SU-DHL-6 (cell line): ENCODE measurements at regions not wholly inside any gene's neighbourhood (a gene's known extent, or its start where the extent isn't known, plus 50 kb on each side); places are given as distances from the start of the nearest gene placed in this dataset.
"Not testable (repeated sequence)": the region's sequence is repeated elsewhere in the genome, so short reads cannot be mapped to it uniquely, and the experiment has no call there.

ENCODE experiments used
- H2AFZ ChIP-seq: fragments of 200-600 bp; sonication (generic); 2 replicates; pipeline ENCODE4 v1.6.1; 2014; ENCODE audit warnings: low read depth, mild to moderate bottlenecking, moderate library complexity, mixed read lengths, antibody characterized with exemption, low read length; ENCODE audit not compliant: severe bottlenecking
- H3F3A ChIP-seq: fragments of 200-600 bp; shearing (Covaris generic); 2 replicates; pipeline ENCODE4 v1.6.0; 2016; ENCODE audit warnings: antibody characterized with exemption, mild to moderate bottlenecking; ENCODE audit not compliant: insufficient read depth
- H3K27ac ChIP-seq: fragments of 200-600 bp; sonication (generic); 2 replicates; pipeline ENCODE4 v1.5.1; 2016; ENCODE audit warnings: low read depth, mild to moderate bottlenecking, low read length, moderate library complexity, mixed read lengths
- H3K27me3 ChIP-seq: fragments of 200-600 bp; sonication (generic), shearing (Covaris generic); 2 replicates; pipeline ENCODE4 v1.6.0; 2014; ENCODE audit warnings: mild to moderate bottlenecking, low read length
- H3K36me3 ChIP-seq: fragments of 200-600 bp; sonication (generic); 2 replicates; pipeline ENCODE4 v1.6.1; 2014; ENCODE audit warnings: mild to moderate bottlenecking, low read length, mixed read lengths
- H3K4me2 ChIP-seq: fragments of 300-600, 200-600 bp; shearing (Covaris generic), sonication (generic); 2 replicates; pipeline ENCODE4 v1.6.0; 2014; ENCODE audit warnings: low read length, low read depth, mild to moderate bottlenecking; ENCODE audit not compliant: poor library complexity, severe bottlenecking
- H3K4me3 ChIP-seq: fragments of 200-600 bp; sonication (generic); 2 replicates; pipeline ENCODE4 v1.5.1; 2014; ENCODE audit warnings: antibody characterized with exemption, low read length, mild to moderate bottlenecking, mixed read lengths; ENCODE audit not compliant: insufficient read depth, poor library complexity, severe bottlenecking
- H3K79me2 ChIP-seq: fragments of 200-600 bp; sonication (generic); 2 replicates; pipeline ENCODE4 v1.6.1; 2014; ENCODE audit warnings: mild to moderate bottlenecking, low read length, moderate library complexity; ENCODE audit not compliant: insufficient read depth
- H3K9ac ChIP-seq: fragments of 200-600 bp; sonication (generic); 2 replicates; pipeline ENCODE4 v1.7.0; 2014; ENCODE audit warnings: mild to moderate bottlenecking, low read length
- H3K9me2 ChIP-seq: fragments of 200-600 bp; sonication (generic); replicated peaks from 2 replicates; pipeline ENCODE4 v1.6.1; 2014; ENCODE audit warnings: low read length; ENCODE audit not compliant: insufficient read depth
- H3K9me3 ChIP-seq: fragments of 200-600 bp; sonication (generic); 2 replicates; pipeline ENCODE4 v1.6.1; 2014; ENCODE audit warnings: low read length, mixed read lengths; ENCODE audit not compliant: insufficient read depth
- H4K20me1 ChIP-seq: fragments of 200-600 bp; sonication (generic); 2 replicates; pipeline ENCODE4 v1.6.1; 2014; ENCODE audit warnings: low read depth, mild to moderate bottlenecking, antibody characterized with exemption, low read length, moderate library complexity, mixed read lengths
- EZH2phosphoT487 ChIP-seq: fragments of 200-600 bp; sonication (generic), shearing (Covaris generic); conservative IDR thresholded peaks from 2 replicates; pipeline ENCODE4 v1.6.1; 2018; ENCODE audit warnings: mild to moderate bottlenecking, antibody characterized with exemption, low read length, moderate library complexity, mixed read lengths
- TF ChIP-seq, protein P1 (sequence below): fragments of 200-600 bp; sonication (generic); IDR thresholded peaks from one replicate; pipeline ENCODE4 v1.5.1; 2017; ENCODE audit warnings: antibody characterized with exemption, mild to moderate bottlenecking, low read length, moderate library complexity; ENCODE audit not compliant: insufficient read depth, poor library complexity, severe bottlenecking

- Histone ChIP-seq H3K4me3 (no peak overlapping the region), H3F3A (no peaks in the 10 kb centered on the region), H3K4me2 (no peak overlapping the region), H3K27me3 (no peaks in the 10 kb centered on the region), H3K9me2 (no peaks in the 10 kb centered on the region), H2AFZ (no peak overlapping the region), H3K36me3 (no peaks in the 10 kb centered on the region), H3K9ac (no peak overlapping the region), H3K79me2 (no peaks in the 10 kb centered on the region), H4K20me1 (no peaks in the 10 kb centered on the region), H3K27ac (no peak overlapping the region), H3K9me3 (no peaks in the 10 kb centered on the region)
- TF ChIP-seq EZH2phosphoT487 = no peak
- TF ChIP-seq, protein P1, sequence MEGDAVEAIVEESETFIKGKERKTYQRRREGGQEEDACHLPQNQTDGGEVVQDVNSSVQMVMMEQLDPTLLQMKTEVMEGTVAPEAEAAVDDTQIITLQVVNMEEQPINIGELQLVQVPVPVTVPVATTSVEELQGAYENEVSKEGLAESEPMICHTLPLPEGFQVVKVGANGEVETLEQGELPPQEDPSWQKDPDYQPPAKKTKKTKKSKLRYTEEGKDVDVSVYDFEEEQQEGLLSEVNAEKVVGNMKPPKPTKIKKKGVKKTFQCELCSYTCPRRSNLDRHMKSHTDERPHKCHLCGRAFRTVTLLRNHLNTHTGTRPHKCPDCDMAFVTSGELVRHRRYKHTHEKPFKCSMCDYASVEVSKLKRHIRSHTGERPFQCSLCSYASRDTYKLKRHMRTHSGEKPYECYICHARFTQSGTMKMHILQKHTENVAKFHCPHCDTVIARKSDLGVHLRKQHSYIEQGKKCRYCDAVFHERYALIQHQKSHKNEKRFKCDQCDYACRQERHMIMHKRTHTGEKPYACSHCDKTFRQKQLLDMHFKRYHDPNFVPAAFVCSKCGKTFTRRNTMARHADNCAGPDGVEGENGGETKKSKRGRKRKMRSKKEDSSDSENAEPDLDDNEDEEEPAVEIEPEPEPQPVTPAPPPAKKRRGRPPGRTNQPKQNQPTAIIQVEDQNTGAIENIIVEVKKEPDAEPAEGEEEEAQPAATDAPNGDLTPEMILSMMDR = no peak
Observed at GRCh38 chr11:81570669-81571068, 1163.0 kb downstream of the FAM181B start.

DNA sequence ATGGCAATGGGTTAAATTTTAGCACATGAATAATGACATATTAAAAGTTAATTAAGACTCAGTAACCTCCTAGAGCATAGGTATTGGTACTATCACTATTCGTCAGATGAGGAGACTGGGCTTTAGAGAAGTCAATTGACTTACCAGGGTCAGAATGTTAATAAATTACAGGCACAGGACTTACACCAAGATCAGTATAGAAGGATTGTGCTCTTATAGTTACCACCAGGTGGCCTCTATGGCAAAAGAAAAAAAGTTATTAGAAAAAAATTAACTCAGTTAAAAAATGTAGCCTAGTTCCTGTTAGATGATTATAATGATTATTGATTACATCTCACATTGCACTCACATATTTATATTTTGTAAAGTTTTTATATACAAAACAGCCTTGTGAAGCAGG is 1163.7 kb downstream of the FAM181B start:
- Histone ChIP-seq H3F3A (no peaks in the 10 kb centered on the region), H3K27ac (no peak overlapping the region), H3K9me3 (no peaks in the 10 kb centered on the region), H3K36me3 (no peaks in the 10 kb centered on the region), H4K20me1 (no peaks in the 10 kb centered on the region), H3K4me3 (no peak overlapping the region), H3K9ac (no peak overlapping the region), H3K27me3 (no peaks in the 10 kb centered on the region), H3K79me2 (no peaks in the 10 kb centered on the region), H2AFZ (no peak overlapping the region), H3K9me2 (no peaks in the 10 kb centered on the region), H3K4me2 (no peak overlapping the region)
- no peak for TF ChIP-seq EZH2phosphoT487
- TF ChIP-seq, protein P1 = no peak

DNA sequence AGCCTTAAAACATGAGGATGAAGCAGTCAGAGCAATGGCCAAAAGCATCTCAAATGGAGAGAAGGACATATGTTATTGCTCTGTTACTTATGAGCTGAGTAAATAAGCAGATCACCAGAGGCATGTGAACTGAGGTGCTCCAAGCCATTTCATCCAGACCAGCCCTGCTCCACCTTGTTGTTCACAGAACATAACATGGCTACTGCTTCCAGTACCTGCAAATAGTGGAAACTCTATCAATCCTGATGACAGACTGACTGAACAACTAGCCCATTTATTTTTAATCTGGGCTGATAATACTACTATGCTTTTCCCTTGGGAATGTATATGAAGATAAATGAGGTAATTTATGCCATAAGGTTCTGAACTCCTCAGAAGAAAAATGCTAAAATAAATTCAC is 1164.7 kb downstream of the FAM181B start:
- no peak overlapping the region for H3K4me2 ChIP-seq
- no peaks in the 10 kb centered on the region for H4K20me1 ChIP-seq
- TF ChIP-seq, protein P1 = no peak
- TF ChIP-seq EZH2phosphoT487 = no peak
- no peaks in the 10 kb centered on the region for H3K9me2 ChIP-seq
- H3K27ac ChIP-seq = no peak overlapping the region
- no peaks in the 10 kb centered on the region for H3K79me2 ChIP-seq
- H3K9ac ChIP-seq = no peak overlapping the region
- H3K27me3 ChIP-seq = no peaks in the 10 kb centered on the region
- no peaks in the 10 kb centered on the region for H3F3A ChIP-seq
- H2AFZ ChIP-seq = no peak overlapping the region
- no peaks in the 10 kb centered on the region for H3K36me3 ChIP-seq
- H3K9me3 ChIP-seq = no peaks in the 10 kb centered on the region
- H3K4me3 ChIP-seq = no peak overlapping the region

DNA sequence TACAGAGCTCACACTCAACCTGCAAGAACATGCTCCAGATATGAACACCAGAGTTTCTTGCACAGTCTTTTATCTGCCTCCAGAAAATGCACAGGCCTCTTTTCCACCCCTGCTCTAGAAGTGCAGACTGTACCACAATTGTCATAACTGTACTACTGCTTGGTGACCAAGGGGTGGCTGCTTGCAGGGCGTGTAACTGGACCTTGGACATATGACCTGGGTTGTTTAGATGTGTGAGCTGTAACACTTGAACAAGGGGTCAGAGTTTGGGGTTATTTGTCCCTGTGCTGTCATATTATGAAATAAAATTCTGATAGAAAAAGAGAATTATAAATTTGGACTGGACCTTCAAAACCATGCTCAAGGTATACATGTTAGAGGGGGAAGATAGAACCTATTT is 1185.5 kb downstream of the FAM181B start:
- Histone ChIP-seq H3K36me3 (no peaks in the 10 kb centered on the region), H3K79me2 (no peaks in the 10 kb centered on the region), H4K20me1 (no peaks in the 10 kb centered on the region), H3K27me3 (no peaks in the 10 kb centered on the region), H3K9me3 (no peaks in the 10 kb centered on the region), H3F3A (no peaks in the 10 kb centered on the region), H3K27ac (no peak overlapping the region), H3K4me2 (no peak overlapping the region), H2AFZ (no peak overlapping the region), H3K9ac (no peak overlapping the region), H3K9me2 (no peaks in the 10 kb centered on the region), H3K4me3 (no peak overlapping the region)
- no peak for TF ChIP-seq EZH2phosphoT487
- TF ChIP-seq, protein P1 = no peak

- H3K79me2 ChIP-seq, H3F3A ChIP-seq, H3K36me3 ChIP-seq, H3K4me2 ChIP-seq, H3K27ac ChIP-seq, H3K9me3 ChIP-seq, H4K20me1 ChIP-seq, H3K27me3 ChIP-seq, H2AFZ ChIP-seq, H3K4me3 ChIP-seq, H3K9ac ChIP-seq, H3K9me2 ChIP-seq: not testable (repeated sequence)
Observed at GRCh38 chr11:81539806-81540205, 1193.9 kb downstream of the FAM181B start.
